ENCODE measurements at regions not wholly inside any gene's neighbourhood (a gene's known extent, or its start where the extent isn't known, plus 50 kb on each side); places are given as distances from the start of the nearest gene placed in this dataset.

DNA sequence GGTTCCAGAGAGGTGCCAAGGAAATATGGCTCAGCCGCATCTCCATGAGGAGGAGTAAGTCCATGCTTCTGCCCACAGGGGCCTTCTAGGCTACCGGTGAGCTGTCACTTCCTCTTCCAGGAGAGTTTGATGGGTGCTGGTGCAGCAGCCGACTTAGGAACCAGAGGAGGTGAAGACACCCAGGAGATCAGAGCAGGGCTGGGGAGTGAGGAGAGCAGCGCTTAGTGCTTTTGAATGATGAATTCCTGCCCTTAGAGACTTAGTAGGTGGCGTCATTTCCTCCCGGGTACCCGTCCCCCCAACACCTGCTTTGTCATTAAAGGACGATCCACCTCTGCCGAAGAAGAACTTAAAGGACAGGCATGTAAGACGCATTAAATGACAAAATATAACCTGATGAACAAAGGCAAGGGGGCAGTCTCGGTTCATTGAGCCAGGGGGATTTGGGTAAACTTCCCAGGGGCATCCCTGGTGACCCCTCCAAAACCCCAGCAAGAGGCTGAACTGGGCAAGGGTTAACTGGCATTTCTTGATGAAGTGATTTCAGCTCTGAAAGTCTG, 67.6 kb downstream of the HES1 start:
- TF ChIP-seq, protein P1, sequence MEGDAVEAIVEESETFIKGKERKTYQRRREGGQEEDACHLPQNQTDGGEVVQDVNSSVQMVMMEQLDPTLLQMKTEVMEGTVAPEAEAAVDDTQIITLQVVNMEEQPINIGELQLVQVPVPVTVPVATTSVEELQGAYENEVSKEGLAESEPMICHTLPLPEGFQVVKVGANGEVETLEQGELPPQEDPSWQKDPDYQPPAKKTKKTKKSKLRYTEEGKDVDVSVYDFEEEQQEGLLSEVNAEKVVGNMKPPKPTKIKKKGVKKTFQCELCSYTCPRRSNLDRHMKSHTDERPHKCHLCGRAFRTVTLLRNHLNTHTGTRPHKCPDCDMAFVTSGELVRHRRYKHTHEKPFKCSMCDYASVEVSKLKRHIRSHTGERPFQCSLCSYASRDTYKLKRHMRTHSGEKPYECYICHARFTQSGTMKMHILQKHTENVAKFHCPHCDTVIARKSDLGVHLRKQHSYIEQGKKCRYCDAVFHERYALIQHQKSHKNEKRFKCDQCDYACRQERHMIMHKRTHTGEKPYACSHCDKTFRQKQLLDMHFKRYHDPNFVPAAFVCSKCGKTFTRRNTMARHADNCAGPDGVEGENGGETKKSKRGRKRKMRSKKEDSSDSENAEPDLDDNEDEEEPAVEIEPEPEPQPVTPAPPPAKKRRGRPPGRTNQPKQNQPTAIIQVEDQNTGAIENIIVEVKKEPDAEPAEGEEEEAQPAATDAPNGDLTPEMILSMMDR (IDR thresholded peaks at IDR 0.05): no peak
- TF ChIP-seq POLR2A (IDR thresholded peaks at IDR 0.05) (no peak), POLR2AphosphoS5 (IDR thresholded peaks at IDR 0.05) (no peak)
